Hematopoietic multipotent progenitor cell treated with erythropoietin and hydrocortisone succinate and interleukin-3 and kit ligand, for 8 days (in vitro differentiated cells): ENCODE measurements at regions not wholly inside any gene's neighbourhood (a gene's known extent, or its start where the extent isn't known, plus 50 kb on each side); places are given as distances from the start of the nearest gene placed in this dataset.
"Not testable (repeated sequence)": the region's sequence is repeated elsewhere in the genome, so short reads cannot be mapped to it uniquely, and the experiment has no call there.

Source experiments
- DNase-seq: peaks from one replicate; pipeline ENCODE4 v3.0.0-alpha.2; 2015

DNA sequence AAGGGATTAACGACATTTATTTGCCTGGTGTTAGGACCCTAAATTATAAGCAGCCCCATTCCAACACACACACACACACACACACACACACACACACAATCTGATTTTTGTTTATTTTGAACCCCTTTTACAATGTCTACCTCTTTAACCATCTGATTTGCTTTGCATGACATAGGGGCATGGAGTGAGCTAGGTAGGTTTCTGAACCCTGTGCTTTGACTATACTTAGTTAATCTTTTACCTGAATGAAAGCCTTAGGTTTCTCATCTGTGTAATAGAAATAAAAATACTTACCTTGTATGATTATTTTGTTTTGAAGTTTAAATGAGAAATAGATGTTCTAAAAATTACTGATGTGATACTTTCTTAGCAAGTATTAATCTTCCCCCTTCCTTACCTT lies 94.7 kb upstream of the FOLH1 start:
- DNase-seq, result no peak

DNA sequence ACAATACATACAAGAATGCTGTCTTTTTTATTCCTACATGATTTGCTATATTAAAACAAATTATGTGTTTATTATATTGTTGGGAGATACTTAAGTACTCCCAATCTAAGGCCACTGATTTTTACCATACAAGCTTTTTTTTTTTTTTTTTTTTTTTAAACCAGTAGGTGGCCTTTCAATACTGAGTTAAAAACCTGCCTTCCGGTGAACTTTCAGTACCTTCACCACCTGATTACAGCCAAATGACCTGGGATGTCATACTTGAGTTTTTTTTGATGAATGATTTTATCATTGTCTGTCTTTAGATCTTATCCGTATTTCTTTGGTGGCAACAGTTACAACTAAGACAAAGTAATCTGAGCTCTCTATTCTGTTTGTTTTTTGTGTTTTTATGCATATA lies 94.0 kb upstream of the FOLH1 start:
- DNase-seq, result no peak

DNA sequence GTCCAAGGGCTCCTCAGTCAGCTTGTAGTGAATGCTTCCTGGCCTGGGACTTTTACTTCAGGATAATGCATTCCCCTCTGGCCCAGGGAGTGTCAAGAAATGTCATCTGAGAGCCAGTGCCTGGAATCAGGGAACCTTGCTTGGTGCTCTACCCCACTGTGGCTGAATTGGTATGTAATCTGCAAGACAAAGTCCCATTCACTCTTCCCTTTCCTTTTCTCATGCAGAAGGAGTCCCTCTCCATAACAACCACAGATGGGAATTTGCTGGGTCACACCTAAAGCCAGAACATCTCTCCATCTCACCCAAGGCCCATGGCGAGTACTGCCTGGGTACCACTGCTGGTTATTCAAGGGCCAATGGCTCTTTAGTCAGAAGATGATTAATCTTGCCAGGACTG lies 89.6 kb upstream of the FOLH1 start:
- not testable (repeated sequence) for DNase-seq

DNA sequence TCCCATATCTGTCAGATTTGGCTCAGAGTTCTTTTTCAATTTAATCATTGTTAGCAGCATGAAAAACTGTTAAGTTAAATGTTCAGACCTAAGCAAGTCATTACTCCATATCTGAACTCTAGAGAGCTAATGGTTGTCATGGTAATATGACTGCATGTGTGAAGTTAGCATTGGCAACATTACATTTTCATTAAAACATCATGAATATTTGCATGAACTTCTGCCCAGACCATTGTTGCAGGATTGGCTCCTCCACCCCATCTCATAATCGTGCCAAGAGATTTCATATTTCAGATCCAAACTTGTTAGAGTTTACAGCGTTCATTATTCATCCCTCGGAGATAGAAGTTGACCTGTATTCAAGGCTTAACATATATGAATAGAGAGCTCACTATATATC lies 75.5 kb upstream of the FOLH1 start:
- DNase-seq, result not testable (repeated sequence)

DNA sequence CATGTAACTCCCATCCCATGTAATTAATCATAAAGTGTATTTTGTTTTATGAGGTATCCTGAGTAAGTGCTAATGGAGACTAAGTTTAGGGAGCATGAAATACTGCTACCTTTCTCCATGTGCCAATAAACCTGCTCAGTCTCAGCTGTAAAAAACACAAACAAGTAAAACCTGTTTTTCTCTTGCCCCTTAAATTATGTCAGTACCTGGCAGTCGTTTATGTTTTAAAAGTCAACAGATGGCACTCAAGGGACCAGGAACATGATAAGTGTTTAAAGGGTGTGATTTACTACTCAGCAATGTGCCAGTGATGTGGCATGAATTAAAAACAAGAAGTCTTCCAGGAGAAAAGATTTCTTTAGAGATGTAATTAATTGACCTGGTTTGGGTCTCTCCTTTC lies 74.9 kb upstream of the FOLH1 start:
- DNase-seq, result not testable (repeated sequence)

DNA sequence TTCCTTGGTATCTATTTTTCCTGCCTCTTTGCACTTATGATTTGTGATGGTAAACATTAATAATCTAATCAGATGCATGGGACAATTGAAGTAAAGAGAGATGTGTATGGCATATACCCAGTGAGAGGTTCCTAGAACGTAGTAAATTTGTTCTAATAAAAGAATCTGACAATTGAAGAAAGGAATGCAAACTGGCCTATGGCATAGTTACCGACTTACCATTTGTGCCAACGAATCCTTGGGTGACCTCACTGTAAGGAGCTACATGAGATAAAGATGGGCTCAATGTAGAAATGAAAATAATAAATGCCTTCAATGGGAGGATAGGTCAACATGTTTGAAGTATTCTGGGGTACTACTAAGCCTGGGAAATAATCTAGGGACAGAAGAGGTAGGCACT lies 73.7 kb upstream of the FOLH1 start:
- DNase-seq, result not testable (repeated sequence)

DNA sequence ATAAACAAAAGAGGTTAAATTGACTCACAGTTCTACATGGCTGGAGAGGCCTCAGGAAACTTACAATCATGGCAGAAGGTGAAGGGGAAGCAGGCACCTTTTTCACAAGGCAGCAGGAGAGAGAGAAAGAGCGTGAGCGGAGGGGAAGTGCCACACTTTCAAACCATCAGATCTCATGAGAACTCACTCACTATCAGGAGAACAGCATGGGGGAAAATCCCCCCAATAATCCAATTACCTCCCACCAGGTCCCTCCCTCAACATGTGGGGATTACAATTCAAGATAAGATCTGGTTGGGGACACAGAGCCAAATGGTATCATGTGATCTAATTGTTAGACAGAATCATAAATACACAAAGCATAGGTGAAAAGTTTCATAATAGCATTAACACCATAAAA lies 69.5 kb upstream of the FOLH1 start:
- not testable (repeated sequence) for DNase-seq
